HG02885 (cell line): ENCODE measurements at regions not wholly inside any gene's neighbourhood (a gene's known extent, or its start where the extent isn't known, plus 50 kb on each side); places are given as distances from the start of the nearest gene placed in this dataset.
"Not testable (repeated sequence)": the region's sequence is repeated elsewhere in the genome, so short reads cannot be mapped to it uniquely, and the experiment has no call there.

Experiments used
- ATAC-seq: cut with Tn5 transposase; IDR thresholded peaks from one replicate; pipeline ENCODE4 v1.9.1; 2021; ENCODE audit warnings: mild to moderate bottlenecking; ENCODE audit not compliant: unreplicated experiment, poor library complexity

DNA sequence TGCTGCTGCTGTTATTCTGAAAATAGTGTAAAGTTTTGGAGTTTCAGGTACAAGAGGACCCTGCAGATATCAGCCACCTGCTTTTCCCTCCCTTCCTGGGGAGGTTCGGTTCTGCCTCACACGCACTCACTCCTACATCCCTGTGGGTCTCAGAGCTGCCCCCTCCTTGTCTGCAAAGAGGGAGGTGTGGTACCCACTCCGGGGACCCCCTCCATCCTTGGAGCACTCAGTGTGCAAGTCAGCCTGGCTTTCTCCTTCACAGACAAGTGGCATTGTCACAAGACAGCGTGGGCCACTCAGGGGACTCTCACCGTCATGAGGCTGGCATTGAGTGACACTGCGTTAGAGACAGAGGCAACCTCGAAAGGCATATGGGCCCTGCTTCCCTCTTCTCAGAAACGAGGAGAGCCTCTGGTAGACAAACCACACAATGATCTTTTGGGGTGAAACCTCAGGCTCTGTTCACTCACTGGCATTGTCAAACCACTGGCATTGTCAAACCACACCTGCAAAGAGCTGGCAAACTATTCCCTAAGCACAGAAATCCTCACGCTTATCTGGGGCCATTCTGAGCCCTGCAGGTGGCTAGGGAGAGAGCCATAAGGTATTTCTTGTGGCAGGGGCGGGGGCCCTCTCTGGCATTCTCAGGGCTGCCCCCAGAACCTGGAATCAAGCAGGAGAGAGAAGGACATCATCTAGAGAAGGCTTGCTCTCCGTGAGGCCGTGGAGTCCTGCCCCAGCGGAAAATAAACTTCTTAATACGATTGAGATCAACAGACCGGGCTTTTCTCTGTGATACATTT is 285.0 kb downstream of the SHOX start:
- no peak for ATAC-seq

DNA sequence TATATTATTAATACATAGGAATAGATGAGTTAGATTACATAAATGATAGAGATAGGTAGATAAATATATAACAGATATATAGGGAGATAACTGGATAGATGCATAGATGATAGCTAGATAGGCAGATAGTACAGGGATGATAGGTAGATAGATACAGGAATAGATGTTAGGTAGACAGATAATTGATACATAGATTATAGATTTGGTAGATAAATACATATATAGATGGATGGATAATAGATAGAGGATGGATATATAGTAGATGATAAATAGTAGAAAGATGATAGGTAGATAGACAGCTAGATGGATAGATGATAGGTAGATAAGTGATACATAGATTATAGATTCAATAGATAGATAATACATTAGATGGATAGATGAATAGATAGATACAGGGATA is 283.6 kb downstream of the SHOX start:
- ATAC-seq: no peak

DNA sequence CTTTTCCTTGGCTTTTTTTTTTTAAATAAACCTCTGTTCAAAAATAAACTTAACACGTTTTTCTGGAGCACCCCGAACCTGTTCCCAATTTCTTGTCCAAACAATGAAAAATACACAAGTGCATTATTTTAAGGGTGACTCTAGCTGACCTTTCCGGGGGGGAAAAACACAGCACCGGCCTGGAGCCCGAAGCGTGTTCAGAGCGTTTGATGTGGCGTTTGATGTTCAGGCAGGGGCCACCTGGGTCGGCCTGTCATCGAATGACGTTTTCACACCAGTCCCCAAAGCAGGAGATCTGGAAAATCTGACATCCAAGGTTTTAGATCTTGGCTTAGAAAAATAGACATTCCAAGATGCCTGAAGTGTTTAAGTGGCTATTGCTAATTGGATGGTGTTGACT is 282.1 kb downstream of the SHOX start:
- ATAC-seq: no peak

DNA sequence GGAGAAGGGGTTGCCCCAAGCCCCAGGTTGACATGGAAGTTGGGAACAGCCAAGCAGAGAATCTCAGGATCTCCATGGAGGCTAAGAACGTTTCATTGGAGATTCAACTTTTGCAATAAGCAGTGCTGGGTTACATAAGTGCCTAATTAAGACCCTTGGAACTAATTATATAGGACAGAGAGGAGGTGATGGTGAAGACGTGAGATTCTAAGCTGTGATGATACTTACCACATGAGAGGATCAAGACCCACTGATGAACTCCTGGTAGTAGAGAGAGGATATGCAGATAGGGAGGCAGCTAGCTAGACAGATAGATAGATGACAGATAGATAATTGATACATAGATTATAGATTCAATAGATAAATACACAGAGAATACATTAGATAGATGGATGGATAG is 278.5 kb downstream of the SHOX start:
- not testable (repeated sequence) for ATAC-seq

DNA sequence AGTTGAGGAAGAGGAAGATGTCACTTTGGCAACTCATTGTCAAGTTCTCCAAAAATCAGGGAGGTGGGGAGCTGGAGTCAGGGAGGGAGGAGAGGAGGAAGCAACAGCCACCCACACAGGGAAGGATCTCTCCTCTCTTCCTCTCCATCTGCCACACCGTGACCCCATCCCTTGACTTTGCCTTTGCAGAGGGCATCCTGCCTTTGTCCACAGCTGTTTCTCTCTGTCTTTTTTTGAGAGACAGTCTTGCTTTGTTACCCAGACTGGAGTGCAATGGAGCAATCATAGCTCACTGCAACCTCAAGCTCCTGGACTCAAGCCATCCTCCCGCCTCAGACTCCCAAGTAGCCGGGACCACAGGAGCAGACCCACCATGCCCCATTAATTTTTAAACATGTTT is 276.0 kb downstream of the SHOX start:
- ATAC-seq: no peak

DNA sequence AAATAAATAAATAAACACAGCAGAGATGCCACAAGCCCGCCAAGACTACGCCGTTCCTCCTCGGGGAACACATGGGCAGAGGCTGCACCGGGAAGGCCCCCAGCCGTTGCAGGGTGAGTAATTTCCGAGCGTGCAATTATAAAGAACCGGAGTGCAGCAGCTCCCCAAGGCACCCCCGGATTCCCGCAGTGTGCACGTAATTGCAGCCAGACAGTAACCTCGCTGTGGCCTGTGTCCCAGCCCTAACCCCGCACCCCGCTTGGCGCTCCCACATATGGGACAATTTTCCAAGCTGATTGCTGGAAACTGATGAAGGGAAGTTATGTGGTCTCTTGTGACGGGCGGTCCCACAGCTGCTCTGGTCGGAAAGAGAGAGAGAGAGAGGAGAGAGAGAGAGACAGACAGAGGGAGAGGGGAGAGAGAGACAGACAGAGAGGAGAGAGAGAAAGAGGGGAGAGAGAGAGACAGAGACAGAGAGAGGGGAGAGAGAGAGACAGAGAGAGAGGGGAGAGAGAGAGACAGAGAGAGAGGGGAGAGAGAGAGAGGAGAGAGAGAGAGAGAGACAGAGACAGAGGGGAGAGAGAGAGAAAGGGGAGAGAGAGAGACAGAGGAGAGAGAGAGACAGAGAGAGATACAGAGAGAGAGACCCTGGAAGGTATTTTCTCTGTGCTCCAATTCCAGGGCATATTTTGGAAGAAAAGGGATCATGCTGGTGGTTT is 275.4 kb downstream of the SHOX start:
- ATAC-seq: no peak

DNA sequence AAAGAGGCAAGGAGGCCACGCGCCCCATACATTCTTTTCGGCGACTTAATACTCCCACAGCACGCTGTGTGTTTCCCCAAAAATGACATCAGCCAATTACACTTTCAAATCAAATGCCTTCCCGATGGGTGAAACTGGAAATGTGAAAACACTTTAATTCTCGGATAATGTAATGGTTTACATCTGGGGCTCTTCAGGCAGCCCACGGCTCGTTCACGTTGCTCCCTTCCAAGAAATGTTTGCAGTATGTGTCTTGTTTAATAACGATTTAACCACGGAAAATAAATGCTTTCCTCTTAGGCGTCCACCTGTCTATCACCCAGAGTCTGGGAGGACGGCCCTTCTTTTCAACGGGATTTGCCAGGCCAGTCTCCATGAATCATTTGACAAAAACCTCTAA is 272.5 kb downstream of the SHOX start:
- no peak for ATAC-seq

DNA sequence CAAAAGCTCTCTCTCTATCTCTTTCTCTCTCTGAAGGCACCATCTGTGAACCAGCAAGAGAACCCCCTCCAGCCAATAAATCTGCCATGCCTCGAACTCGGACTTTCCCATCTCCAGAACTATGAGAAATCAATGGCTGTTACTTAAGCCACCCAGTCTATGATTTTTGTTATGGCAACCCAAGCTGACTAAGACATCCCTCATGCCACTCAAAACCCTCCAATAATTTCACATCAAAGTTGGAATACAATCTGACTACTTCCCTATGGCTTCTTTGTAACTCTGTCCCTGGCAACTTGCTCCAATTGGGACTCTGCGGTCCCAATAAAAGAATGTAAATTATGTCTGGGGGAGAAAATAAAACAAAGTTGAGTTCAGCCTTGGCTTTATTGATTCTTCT is 265.7 kb downstream of the SHOX start:
- ATAC-seq: no peak

DNA sequence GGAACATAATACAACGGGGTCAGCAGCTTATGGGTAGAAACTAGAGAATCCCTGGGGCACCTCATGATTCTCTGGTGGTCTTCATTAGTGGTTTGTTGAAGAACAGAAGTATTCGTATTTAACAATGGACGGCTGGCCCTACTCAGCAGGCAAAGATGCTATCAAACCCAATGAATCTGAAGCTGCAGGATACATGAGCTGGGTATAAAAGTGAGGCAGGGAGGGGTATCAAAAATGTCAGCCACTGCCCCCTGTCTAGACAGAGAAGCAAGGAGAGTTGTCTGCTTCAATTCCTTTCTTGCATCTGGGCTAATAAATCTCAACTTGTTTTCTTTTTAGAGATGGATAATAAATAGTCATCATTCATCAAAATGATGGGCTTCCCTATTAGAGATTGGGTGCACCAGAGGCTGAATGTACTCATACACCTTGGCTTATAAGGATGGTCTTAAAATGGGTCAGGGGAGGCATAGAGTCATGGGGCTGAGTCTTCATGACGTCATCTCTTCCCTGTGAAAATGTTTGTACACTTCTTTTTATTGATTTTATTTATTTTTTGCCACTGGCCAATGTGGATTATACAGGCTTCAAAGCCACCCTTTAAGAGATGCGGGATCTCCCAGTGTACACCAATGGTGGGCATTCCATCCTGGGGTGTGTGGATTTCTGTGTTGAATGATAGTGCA is 259.5 kb downstream of the SHOX start:
- ATAC-seq: no peak

DNA sequence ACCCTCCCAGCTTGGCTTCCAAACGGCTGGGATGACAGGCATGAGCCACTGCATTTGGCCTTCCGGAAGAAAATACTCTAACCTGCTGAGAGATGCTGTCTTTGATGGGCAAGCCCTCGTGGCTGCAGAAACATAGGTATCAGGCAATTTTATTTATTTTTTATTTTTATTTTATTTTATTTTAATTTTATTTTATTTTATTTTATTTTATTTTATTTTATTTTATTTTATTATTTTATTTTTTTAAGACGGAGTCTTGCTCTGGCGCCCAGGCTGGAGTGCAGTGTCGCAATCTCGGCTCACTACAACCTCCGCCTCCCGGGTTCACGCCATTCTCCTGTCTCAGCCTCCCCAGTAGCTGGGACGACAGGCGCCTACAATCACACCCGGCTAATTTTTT is 257.1 kb downstream of the SHOX start:
- ATAC-seq: not testable (repeated sequence)

DNA sequence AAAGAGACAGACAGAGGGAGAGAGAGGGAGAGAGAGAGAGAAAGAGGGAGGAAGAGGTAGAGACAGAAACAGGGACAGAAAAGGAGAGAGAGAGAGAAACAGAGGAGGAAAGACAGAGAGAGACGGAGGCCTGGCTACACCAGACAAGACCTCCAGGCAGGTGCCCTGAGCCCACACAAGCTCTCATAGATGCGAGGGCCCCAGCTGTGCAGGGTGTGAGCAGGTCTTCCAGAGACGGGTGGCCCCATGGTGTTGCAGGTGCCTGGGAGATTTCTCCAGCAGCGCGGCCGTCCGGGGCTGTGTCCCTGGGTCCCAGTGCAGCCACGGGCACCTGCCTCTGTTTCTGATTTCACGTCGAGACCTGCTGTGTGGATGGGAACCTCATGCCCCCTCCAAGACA is 253.0 kb downstream of the SHOX start:
- ATAC-seq: no peak

DNA sequence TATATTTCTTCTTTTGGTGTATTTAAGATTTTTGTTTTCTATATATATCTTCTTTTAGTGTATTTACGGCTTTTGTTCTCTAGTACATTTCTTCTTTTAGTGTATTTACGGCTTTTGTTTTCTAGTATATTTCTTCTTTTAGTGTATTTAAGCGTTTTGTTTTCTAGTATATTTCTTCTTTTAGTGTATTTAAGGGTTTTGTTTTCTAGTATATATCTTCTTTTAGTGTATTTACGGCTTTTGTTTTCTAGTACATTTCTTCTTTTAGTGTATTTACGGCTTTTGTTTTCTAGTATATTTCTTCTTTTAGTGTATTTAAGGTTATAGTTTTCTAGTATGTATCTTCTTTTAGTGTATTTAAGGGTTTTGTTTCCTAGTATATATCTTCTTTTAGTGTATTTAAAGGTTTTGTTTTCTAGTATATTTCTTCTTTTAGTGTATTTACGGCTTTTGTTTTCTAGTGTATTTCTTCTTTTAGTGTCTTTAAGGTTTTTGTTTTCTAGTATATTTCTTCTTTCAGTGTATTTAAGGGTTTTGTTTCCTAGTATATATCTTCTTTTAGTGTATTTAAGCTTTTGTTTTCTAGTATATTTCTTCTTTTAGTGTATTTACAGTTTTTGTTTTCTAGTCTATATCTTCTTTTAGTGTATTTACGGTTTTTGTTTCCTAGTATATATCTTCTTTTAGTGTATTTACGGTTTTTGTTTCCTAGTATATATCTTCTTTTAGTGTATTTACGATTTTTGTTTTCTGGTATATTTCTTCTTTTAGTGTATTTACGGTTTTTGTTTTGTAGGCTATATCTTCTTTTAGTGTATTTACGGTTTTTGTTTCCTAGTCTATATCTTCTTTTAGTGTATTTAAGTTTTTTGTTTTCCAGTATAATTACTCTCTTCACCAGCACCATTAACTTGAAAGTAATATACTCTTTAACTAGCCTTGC is 249.4 kb downstream of the SHOX start:
- not testable (repeated sequence) for ATAC-seq

DNA sequence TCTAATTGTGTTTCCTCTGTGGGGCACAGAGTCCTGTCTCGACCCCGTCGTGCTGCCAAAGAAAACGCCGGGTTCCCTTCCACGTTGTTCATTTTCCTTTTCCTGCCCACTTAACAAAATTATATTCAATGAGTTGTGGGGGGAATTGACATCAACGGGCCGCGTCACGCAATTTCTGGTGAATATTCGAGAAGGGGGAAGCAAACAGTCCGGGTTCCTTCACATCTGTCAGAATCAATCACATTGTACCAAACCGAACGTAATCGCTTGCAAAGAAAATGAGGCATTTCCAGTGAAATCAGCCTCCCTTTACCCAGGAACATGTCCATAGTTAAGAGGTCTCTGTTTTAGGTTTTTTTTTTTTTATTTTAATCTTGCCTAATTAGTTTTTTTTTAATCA is 243.5 kb downstream of the SHOX start:
- ATAC-seq: no peak

DNA sequence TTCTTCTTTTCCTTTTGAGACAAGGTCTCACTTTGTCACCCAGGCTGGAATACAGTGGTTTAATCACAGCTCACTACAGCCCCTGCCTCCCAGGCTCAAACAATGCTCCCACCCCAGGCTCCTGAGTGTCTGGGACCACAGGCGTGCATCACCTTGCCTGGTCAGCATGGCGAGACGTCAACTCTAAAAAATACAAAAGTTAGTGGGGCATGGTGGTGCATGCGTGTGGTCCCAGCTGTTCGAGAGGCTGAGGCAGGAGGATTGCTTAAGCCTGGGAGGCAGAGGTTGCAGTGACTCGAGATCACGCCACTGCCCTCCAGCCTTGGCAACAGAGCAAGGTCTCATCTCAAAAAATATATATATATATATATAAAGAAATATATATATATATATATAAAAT is 242.4 kb downstream of the SHOX start:
- ATAC-seq: no peak

DNA sequence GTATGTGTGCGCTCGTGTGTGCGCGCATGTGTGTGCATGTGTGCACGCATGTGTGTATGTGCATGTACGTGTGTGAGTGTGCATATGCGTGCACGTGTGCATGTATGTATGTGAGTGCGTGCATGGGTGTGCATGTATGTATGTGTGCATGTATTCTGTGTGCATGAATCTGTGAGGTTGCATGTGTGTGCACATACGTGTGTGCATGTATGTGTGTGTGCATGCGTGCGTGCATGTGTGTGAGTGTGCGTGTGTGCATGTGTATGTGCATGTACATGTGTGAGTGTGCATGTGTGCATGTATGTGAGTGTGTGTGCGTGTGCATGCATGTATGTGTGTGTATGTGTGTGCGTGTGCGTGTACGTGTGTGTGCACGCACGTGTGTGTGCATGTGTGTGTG is 241.5 kb downstream of the SHOX start:
- ATAC-seq: no peak

DNA sequence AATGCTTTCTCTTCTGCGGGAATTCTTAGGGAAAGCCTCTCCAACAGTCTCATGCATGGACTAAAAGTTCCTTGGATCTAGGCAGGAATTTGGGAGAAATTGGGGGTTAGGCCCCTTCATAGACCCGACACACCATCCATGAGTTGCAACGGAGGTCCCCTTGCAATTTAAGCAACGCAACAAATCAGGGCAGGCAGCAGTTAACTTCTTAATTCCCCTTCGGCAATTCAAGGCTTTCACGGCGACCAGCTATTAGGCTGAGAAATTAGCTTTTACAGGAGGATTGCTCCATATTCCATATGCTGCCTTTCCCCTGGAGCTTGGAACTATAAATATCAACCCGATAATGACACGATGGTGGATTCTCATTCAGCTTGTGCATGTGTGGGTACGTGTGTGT is 241.0 kb downstream of the SHOX start:
- no peak for ATAC-seq

DNA sequence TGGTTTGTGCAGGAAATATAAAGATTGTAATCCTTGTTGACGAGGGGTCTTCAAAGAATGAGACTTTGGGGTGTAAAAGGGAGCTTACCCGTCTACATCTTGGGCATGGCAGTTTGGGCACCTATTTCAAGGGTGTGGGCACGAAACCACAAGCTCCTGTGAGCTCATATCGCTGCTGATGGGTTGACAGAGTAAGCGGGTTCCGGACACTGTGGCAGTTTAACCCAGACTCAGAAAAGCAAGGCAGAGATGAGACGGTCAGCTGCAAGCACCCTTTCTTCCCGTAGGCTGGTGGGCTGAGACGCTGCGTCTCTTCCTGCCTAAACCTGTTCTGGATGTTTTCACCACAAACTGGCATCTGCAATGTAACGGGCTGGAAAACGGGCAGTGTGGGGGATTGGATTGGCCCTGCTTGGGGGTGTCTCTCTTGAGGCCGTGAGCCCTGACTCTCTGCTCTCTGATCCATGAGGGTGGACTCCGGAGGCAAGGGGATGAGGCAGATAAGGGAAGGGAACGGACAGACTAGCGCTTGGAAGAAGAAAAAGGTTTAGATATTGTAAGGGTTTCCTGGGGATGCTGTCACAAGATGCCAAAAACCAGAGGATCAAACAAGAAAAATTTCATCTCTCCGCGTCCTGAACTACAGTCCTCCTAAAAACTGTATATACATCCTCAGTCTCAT is 237.5 kb downstream of the SHOX start:
- ATAC-seq: no peak

DNA sequence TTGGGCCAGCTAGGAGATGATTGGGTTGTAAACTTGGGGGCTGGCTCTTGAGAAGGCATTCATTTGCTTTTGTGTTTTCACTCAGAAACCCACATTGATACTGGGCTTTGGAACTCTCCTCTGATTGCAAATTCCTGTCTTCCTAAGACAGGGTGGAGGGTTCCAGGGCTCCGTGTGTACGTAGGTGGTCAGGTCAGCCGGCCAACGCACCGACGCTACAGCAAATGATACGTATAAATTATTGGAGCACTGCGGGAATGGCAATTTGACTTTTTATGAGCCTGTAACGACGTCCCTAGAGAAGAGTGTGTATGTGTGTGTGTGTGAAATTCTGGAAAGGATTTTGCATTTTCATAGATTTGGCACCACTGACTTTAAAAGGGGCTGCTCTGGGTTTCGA is 236.9 kb downstream of the SHOX start:
- no peak for ATAC-seq

DNA sequence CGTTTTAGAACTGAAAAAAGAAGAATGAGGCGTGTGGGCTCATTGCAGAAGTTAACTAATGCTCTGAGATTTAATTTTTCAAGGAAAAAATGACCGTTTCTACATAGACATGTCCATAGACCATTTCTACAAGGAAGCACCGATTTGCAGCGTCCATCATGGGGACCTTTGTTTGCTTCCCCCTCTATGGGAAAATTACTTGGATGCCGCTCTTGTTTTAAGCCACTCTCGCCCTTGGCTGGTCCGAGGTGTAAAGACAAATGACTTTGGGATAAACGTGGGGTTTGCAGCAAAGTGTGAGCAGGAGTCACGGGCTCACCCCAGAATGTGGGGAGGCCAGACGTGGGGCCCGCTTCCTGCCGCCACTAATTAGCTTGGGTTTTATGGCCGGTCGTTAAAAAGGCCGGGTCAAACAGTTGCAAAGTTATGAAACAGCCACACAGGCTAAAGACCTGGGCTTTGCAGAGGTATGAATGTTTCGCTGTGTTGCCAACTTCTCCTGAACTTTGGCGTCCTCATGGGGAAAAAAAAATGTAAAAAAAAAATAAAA is 235.9 kb downstream of the SHOX start:
- no peak for ATAC-seq
